ENCODE measurements at regions not wholly inside any gene's neighbourhood (a gene's known extent, or its start where the extent isn't known, plus 50 kb on each side); places are given as distances from the start of the nearest gene placed in this dataset.

- no peak for TF ChIP-seq CTCF (IDR thresholded peaks at IDR 0.05; ENCODE audit: low read depth, low read length, missing control alignments)
- no peak overlapping the region for H3K4me3 ChIP-seq (replicated peaks; ENCODE audit: low read depth, low read length)
- DNase-seq (ENCODE audit: extremely low read depth, low read depth) = no peak
Measured at GRCh38 chr3:140816372-140817195, 125.1 kb upstream of the SLC25A36 start.

- no peak overlapping the region for H3K4me3 ChIP-seq (replicated peaks; ENCODE audit: low read depth, low read length)
- TF ChIP-seq CTCF (IDR thresholded peaks at IDR 0.05; ENCODE audit: low read depth, low read length, missing control alignments) = no peak
- no peak for DNase-seq (ENCODE audit: extremely low read depth, low read depth)
Measured at GRCh38 chr3:140821493-140821892, 120.1 kb upstream of the SLC25A36 start.

GRCh38 chr3:140822401-140823047 lies 119.1 kb upstream of the SLC25A36 start:
- DNase-seq (ENCODE audit: extremely low read depth, low read depth) = no peak
- no peak overlapping the region for H3K4me3 ChIP-seq (replicated peaks; ENCODE audit: low read depth, low read length)
- TF ChIP-seq CTCF (IDR thresholded peaks at IDR 0.05; ENCODE audit: low read depth, low read length, missing control alignments) = no peak

GRCh38 chr3:140823106-140823505 lies 118.5 kb upstream of the SLC25A36 start:
- no peak for TF ChIP-seq CTCF (IDR thresholded peaks at IDR 0.05; ENCODE audit: low read depth, low read length, missing control alignments)
- H3K4me3 ChIP-seq (replicated peaks; ENCODE audit: low read depth, low read length) = no peak overlapping the region
- DNase-seq (ENCODE audit: extremely low read depth, low read depth) = no peak

GRCh38 chr3:140827894-140828293 lies 113.7 kb upstream of the SLC25A36 start:
- TF ChIP-seq CTCF (IDR thresholded peaks at IDR 0.05; ENCODE audit: low read depth, low read length, missing control alignments) = no peak
- no peak for DNase-seq (ENCODE audit: extremely low read depth, low read depth)
- H3K4me3 ChIP-seq (replicated peaks; ENCODE audit: low read depth, low read length) = no peak overlapping the region

- DNase-seq (ENCODE audit: extremely low read depth, low read depth) = no peak
- no peak overlapping the region for H3K4me3 ChIP-seq (replicated peaks; ENCODE audit: low read depth, low read length)
- TF ChIP-seq CTCF (IDR thresholded peaks at IDR 0.05; ENCODE audit: low read depth, low read length, missing control alignments) = no peak
Measured at GRCh38 chr3:140828585-140828984, 113.1 kb upstream of the SLC25A36 start.
